GM21447 (cell line): ENCODE measurements at regions not wholly inside any gene's neighbourhood (a gene's known extent, or its start where the extent isn't known, plus 50 kb on each side); places are given as distances from the start of the nearest gene placed in this dataset.

ENCODE experiments used
- ATAC-seq: cut with Tn5 transposase; IDR thresholded peaks from one replicate; pipeline ENCODE4 v1.9.1; 2021; ENCODE audit not compliant: unreplicated experiment

GRCh38 chr4:14650127-14650526, 352.2 kb upstream of the CPEB2 start:
- no peak for ATAC-seq

- ATAC-seq = no peak
Observed at GRCh38 chr4:14652522-14652921, 349.8 kb upstream of the CPEB2 start.

GRCh38 chr4:14653338-14653737, 348.9 kb upstream of the CPEB2 start:
- no peak for ATAC-seq

GRCh38 chr4:14659286-14659685, 343.0 kb upstream of the CPEB2 start:
- ATAC-seq = no peak

- ATAC-seq = no peak
Observed at GRCh38 chr4:14667624-14668151, 334.6 kb upstream of the CPEB2 start.

- ATAC-seq = no peak
Observed at GRCh38 chr4:14668296-14668695, 334.0 kb upstream of the CPEB2 start.

- no peak for ATAC-seq
Observed at GRCh38 chr4:14669371-14669770, 332.9 kb upstream of the CPEB2 start.

GRCh38 chr4:14671146-14671545, 331.1 kb upstream of the CPEB2 start:
- ATAC-seq = no peak

- no peak for ATAC-seq
Observed at GRCh38 chr4:14675279-14675985, 326.8 kb upstream of the CPEB2 start.

- ATAC-seq = no peak
Observed at GRCh38 chr4:14679906-14680305, 322.4 kb upstream of the CPEB2 start.

GRCh38 chr4:14681330-14681729, 321.0 kb upstream of the CPEB2 start:
- no peak for ATAC-seq

GRCh38 chr4:14693728-14694127, 308.6 kb upstream of the CPEB2 start:
- ATAC-seq = no peak

- ATAC-seq = no peak
Observed at GRCh38 chr4:14695095-14695845, 307.0 kb upstream of the CPEB2 start.

GRCh38 chr4:14700083-14700482, 302.2 kb upstream of the CPEB2 start:
- no peak for ATAC-seq

- ATAC-seq = no peak
Observed at GRCh38 chr4:14700544-14700943, 301.7 kb upstream of the CPEB2 start.

GRCh38 chr4:14701389-14701788, 300.9 kb upstream of the CPEB2 start:
- no peak for ATAC-seq

GRCh38 chr4:14701896-14702295, 300.4 kb upstream of the CPEB2 start:
- ATAC-seq = no peak

- no peak for ATAC-seq
Observed at GRCh38 chr4:14708574-14708973, 293.7 kb upstream of the CPEB2 start.

GRCh38 chr4:14711259-14711658, 291.0 kb upstream of the CPEB2 start:
- no peak for ATAC-seq

- no peak for ATAC-seq
Observed at GRCh38 chr4:14716691-14717090, 285.6 kb upstream of the CPEB2 start.

GRCh38 chr4:14719053-14719452, 283.2 kb upstream of the CPEB2 start:
- ATAC-seq = no peak

- ATAC-seq = no peak
Observed at GRCh38 chr4:14726441-14726840, 275.8 kb upstream of the CPEB2 start.
